Effector memory CD8-positive, alpha-beta T cell (primary cell): ENCODE measurements at regions not wholly inside any gene's neighbourhood (a gene's known extent, or its start where the extent isn't known, plus 50 kb on each side); places are given as distances from the start of the nearest gene placed in this dataset.
"Not testable (repeated sequence)": the region's sequence is repeated elsewhere in the genome, so short reads cannot be mapped to it uniquely, and the experiment has no call there.

Source experiments
- ATAC-seq: fragments of 150-1000 bp; cut with Tn5 transposase; replicated peaks from 2 replicates; pipeline ENCODE4 v1.10.0; 2021; ENCODE audit warnings: mild to moderate bottlenecking, moderate library complexity
- DNase-seq, 3 experiments: peaks; one replicate each; pipeline ENCODE4 v3.0.0; 2021
- H3K27ac Mint-ChIP-seq, 2 donors: one replicate each; pipeline ENCODE4 v1.8.0; 2022; ENCODE audit warnings: mild to moderate bottlenecking in 2 of 2, mixed read lengths in 2 of 2, moderate library complexity in 2 of 2
- H3K27me3 Mint-ChIP-seq, 2 donors: one replicate each; pipeline ENCODE4 v1.8.0; 2022; ENCODE audit warnings: mixed read lengths in 2 of 2
- H3K36me3 Mint-ChIP-seq: one replicate; pipeline ENCODE4 v1.8.0; 2022; ENCODE audit warnings: mild to moderate bottlenecking, moderate library complexity, mixed read lengths; ENCODE audit not compliant: insufficient read depth
- H3K4me1 Mint-ChIP-seq, 2 donors: one replicate each; pipeline ENCODE4 v1.8.0; 2022; ENCODE audit warnings: low read depth in 2 of 2, mixed read lengths in 2 of 2
- H3K4me3 Mint-ChIP-seq, 2 donors: one replicate each; pipeline ENCODE4 v1.8.0; 2022; ENCODE audit warnings: mild to moderate bottlenecking in 2 of 2, mixed read lengths in 2 of 2, moderate library complexity in 2 of 2
- H3K9me3 Mint-ChIP-seq, 2 donors: one replicate each; pipeline ENCODE4 v1.8.0; 2022; ENCODE audit warnings: mixed read lengths in 2 of 2

DNA sequence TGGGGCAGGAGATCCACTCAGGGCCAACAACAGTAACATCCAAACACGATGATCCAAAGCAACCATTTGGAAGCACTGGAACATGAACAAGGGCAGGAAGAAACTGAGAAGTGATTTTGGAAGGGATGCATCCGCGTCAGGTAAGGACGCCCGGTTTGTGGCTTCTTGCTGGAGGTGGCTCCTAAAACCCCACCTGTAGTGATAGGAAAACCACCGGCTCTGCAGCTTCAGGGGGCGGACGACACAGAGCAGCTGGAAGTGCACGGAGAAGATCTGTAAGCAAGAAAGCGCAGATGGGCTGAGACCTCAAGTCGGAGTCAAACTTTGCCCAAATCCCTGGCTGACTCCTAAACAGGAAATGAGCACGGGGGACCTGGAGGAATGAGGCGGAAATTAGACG, 1066.1 kb downstream of the BRD1 start:
- no peaks in the 10 kb centered on the region for H3K4me1 Mint-ChIP-seq
- peaks cover 35 to 53% of the 10 kb centered on the region in 2 donors for H3K27me3 Mint-ChIP-seq
- ATAC-seq (no peak), DNase-seq (no peak)
- H3K9me3 Mint-ChIP-seq, result no peaks in the 10 kb centered on the region
- no peak overlapping the region for H3K27ac Mint-ChIP-seq
- no peaks in the 10 kb centered on the region for H3K36me3 Mint-ChIP-seq
- no peak overlapping the region for H3K4me3 Mint-ChIP-seq

DNA sequence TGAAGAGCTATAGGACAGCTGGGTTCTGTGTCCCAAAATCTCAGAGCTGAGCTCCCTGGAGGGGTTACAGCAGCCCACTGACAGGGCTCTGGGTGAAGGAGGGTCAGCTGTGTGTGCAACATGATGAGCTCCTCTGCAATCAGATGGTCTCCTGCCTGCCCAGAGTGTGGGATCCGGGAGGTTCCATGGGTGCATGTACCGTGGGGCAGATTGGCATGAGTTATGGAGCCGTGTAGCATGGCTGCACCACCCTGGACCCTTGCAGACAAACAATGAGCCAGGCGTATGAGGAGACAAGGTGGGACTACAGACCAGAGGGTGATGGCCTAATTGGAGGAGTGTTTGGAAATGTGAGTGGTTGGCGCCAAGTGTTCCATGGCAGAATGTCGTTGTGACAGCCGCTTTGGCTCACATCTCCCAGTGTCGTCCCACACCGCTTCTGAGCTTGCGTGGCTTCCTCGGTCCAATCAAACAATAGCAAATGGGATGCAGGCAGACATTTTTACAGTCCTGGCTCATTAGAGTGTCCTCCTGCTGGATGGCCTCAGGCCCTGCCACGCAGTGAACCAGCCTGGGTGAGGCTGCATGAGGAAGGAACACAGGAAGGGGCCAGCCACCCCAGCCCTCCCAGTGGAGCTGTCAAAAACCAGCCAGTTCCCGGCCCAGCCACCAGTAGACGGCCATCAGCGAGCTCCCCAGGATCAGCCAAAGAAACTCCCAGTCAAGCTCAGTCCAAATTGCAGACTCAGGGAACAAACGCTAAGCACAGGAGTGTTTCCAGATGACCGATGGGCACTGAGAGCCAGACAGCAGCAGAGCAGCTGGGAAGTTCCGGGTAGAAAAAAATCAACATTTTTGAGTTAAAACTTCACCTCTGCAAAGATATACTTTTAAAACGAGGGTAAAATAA, 1066.9 kb downstream of the BRD1 start:
- DNase-seq, result no peak
- no peaks in the 10 kb centered on the region for H3K36me3 Mint-ChIP-seq
- no peak for ATAC-seq

DNA sequence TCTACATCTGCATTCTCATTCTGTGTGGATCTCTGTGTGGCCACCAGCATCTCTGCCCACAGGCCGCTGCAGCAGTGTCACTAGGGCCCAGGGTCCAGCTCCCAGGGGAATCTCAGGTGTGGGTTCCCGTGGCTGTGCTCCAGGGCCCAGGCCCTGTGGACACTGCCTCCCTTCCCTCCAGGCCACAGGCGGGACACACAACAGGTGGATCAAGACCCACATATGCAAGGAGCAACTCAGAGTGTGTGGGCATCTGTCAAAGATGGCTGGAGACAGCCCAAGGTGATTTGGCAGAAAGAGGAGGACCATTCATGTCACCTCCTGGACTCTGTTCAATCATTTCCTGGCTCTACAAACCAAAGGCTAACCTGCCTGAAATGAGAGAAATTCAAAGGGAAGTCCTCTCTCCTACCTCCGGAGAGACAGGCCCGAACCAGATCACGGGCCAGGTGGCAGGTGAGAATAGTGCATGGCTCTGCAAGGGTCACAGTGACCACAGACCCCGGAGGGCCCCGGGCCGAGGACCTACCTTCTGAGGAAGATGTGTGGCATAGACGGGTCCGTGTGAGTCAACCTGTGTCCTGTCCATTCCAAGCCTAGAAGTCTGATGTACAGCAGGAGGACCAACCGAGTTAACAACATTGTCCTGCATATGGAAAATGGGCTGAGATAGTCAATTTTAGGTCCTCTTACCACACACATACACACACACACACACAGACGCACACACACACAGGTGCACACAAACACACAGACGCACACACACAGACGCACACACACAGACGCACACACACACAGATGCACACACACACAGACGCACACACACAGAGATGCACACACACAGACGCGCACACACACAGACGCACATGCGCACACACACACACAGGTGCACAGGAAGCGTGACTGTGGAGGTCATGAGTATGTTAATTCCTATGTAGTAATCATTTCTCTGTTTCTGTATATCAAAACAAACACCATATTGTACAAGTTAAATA, 1068.5 kb downstream of the BRD1 start:
- Mint-ChIP-seq H3K27ac (no peak overlapping the region), H3K27me3 (peaks cover 41 to 61% of the 10 kb centered on the region in 2 donors), H3K4me3 (no peak overlapping the region), H3K36me3 (no peaks in the 10 kb centered on the region), H3K4me1 (no peaks in the 10 kb centered on the region), H3K9me3 (no peaks in the 10 kb centered on the region)
- ATAC-seq (no peak), DNase-seq (no peak)

More for the DNA sequence above, 1066.9 kb downstream of the BRD1 start:
- no peak overlapping the region for H3K4me3 Mint-ChIP-seq
- peaks cover 41 to 61% of the 10 kb centered on the region in 2 donors for H3K27me3 Mint-ChIP-seq
- no peaks in the 10 kb centered on the region for H3K4me1 Mint-ChIP-seq
- no peak overlapping the region for H3K27ac Mint-ChIP-seq
- H3K9me3 Mint-ChIP-seq, result no peaks in the 10 kb centered on the region

DNA sequence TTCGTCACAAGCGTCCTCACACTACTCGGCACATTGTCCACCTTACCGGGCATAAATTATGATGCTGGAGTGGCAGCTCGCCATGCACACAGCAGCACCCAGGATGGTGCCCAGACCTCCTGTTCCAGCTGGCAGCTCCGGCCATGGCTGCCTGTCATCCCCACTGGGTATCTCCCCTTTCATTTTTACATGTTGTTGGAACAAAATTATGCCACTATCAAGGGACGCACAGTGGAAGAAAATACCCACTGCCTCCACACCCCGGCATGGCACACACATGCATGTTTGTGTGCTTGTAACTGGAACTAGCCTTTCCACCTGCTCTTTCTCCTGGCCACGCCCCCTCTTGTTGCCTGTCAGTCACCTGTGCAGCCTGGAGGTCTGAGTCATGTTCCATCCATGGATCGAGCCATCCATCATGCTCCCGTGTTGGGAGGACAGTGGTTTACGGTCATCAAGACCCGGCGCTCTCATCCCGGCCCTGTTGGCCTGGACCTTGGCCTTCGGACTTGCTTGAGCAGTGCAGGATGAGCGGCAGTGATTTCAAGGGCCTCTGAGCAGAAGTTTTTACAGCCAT, 1069.6 kb downstream of the BRD1 start:
- H3K36me3 Mint-ChIP-seq, result no peaks in the 10 kb centered on the region
- H3K4me3 Mint-ChIP-seq, result no peak overlapping the region
- H3K27me3 Mint-ChIP-seq, result peaks cover 41 to 61% of the 10 kb centered on the region in 2 donors
- no peak for ATAC-seq
- no peaks in the 10 kb centered on the region for H3K9me3 Mint-ChIP-seq
- no peak overlapping the region for H3K27ac Mint-ChIP-seq
- no peaks in the 10 kb centered on the region for H3K4me1 Mint-ChIP-seq
- no peak for DNase-seq

DNA sequence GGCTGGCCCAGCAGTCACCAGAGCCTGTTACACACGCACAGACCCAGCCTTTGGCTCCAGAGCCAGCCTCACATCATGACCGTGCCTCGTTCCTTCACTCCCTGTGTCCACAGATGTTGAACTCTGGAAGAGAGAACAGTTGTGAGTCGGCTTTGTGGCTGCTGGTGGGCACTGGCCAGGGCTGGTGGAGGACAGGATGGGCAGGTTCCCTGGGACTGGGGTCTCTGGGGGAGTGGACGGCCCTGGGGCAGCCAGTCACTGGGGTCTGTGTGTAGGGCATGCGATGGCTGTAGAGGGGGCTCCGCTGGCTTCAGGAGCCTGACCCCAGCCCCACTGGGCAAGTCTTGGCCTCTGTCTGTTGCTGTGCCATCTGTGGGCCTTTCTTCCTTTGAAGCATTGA, 1070.1 kb downstream of the BRD1 start:
- no peak overlapping the region for H3K4me3 Mint-ChIP-seq
- peaks cover 39 to 61% of the 10 kb centered on the region in 2 donors for H3K27me3 Mint-ChIP-seq
- no peak for DNase-seq
- H3K9me3 Mint-ChIP-seq, result no peaks in the 10 kb centered on the region
- H3K27ac Mint-ChIP-seq, result no peak overlapping the region
- ATAC-seq, result no peak
- no peaks in the 10 kb centered on the region for H3K4me1 Mint-ChIP-seq
- H3K36me3 Mint-ChIP-seq, result no peaks in the 10 kb centered on the region

GRCh38 chr22:48757135-48757534, 1070.5 kb downstream of the BRD1 start:
- not testable (repeated sequence) for H3K36me3 Mint-ChIP-seq, H3K27ac Mint-ChIP-seq, DNase-seq, H3K4me3 Mint-ChIP-seq, ATAC-seq, H3K4me1 Mint-ChIP-seq, H3K9me3 Mint-ChIP-seq
- H3K27me3 Mint-ChIP-seq, result peaks cover 34 to 61% of the 10 kb centered on the region in 2 donors

- peaks cover 27 to 56% of the 10 kb centered on the region in 2 donors for H3K27me3 Mint-ChIP-seq
- no peak overlapping the region for H3K4me3 Mint-ChIP-seq
- DNase-seq, result no peak
- no peaks in the 10 kb centered on the region for H3K4me1 Mint-ChIP-seq
- no peaks in the 10 kb centered on the region for H3K9me3 Mint-ChIP-seq
- no peak overlapping the region for H3K27ac Mint-ChIP-seq
- no peak for ATAC-seq
- H3K36me3 Mint-ChIP-seq, result no peaks in the 10 kb centered on the region
Measured at GRCh38 chr22:48756146-48757111, 1071.2 kb downstream of the BRD1 start.

GRCh38 chr22:48755059-48755949, 1072.4 kb downstream of the BRD1 start:
- Mint-ChIP-seq H3K4me1 (no peaks in the 10 kb centered on the region), H3K27me3 (peaks cover 19 to 45% of the 10 kb centered on the region in 2 donors), H3K27ac (no peak overlapping the region), H3K9me3 (no peaks in the 10 kb centered on the region), H3K4me3 (no peak overlapping the region), H3K36me3 (no peaks in the 10 kb centered on the region)
- ATAC-seq, result no peak
- DNase-seq, result no peak

DNA sequence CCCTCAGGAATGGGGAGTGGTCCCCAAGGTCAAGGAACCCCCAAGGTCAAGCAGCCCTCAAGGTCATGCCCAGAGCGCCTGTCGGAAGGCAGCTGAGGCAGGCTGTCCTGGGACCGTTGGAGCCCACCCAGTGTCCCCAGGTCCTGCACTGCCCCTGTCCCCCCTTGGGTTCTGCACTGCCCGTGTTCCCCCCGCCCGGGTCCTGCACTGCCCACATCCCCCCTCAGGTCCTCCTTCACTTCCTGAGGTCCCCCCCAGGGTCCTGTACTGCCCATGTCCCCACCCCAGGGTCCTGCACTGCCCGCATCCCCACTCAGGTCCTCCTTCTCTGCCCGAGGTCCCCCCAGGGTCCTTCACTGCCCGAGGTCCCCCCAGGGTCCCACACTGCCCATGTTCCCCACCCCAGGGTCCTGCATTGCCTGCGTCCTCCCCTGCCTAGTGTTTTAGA, 1073.0 kb downstream of the BRD1 start:
- H3K4me1 Mint-ChIP-seq, result no peaks in the 10 kb centered on the region
- H3K9me3 Mint-ChIP-seq, result no peaks in the 10 kb centered on the region
- no peak overlapping the region for H3K27ac Mint-ChIP-seq
- no peaks in the 10 kb centered on the region for H3K36me3 Mint-ChIP-seq
- ATAC-seq, result no peak
- peaks cover 15 to 38% of the 10 kb centered on the region in 2 donors for H3K27me3 Mint-ChIP-seq
- H3K4me3 Mint-ChIP-seq, result no peak overlapping the region
- DNase-seq, result no peak

- Mint-ChIP-seq H3K27me3 (peaks cover 15 to 31% of the 10 kb centered on the region in 2 donors), H3K4me3 (no peak overlapping the region)
- no peak for ATAC-seq
Measured at GRCh38 chr22:48753752-48754517, 1073.7 kb downstream of the BRD1 start.

DNA sequence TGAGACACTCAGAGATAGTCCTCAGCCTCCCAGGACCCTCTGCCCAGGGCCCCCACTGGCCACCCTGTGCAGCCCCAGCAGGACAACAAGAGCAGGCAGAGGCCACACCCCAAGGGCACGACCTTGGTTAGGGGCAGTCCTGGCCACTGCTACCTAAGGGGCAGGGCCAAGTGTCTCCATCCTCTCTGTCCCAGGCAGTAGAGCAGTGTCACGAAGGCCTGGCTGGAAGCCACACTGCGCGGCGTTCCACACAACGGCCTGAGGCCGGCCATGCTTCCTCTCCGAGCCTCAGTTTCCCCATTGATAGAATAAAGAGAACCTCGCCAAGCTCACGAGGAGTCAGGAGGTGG, 1074.3 kb downstream of the BRD1 start:
- H3K9me3 Mint-ChIP-seq, result no peaks in the 10 kb centered on the region
- no peak overlapping the region for H3K4me3 Mint-ChIP-seq
- H3K27ac Mint-ChIP-seq, result no peak overlapping the region
- H3K4me1 Mint-ChIP-seq, result no peaks in the 10 kb centered on the region
- H3K36me3 Mint-ChIP-seq, result no peaks in the 10 kb centered on the region
- DNase-seq (no peak), ATAC-seq (no peak)
- H3K27me3 Mint-ChIP-seq, result peaks cover 13 to 26% of the 10 kb centered on the region in 2 donors

More at GRCh38 chr22:48753752-48754517, 1073.7 kb downstream of the BRD1 start:
- H3K27ac Mint-ChIP-seq, result no peak overlapping the region
- no peak for DNase-seq
- no peaks in the 10 kb centered on the region for H3K9me3 Mint-ChIP-seq
- H3K4me1 Mint-ChIP-seq, result no peaks in the 10 kb centered on the region
- H3K36me3 Mint-ChIP-seq, result no peaks in the 10 kb centered on the region
